NCI-H524 treated with DMSO at 0.1 percent for 48 hours (cell line): ENCODE measurements at regions not wholly inside any gene's neighbourhood (a gene's known extent, or its start where the extent isn't known, plus 50 kb on each side); places are given as distances from the start of the nearest gene placed in this dataset.
"Not testable (repeated sequence)": the region's sequence is repeated elsewhere in the genome, so short reads cannot be mapped to it uniquely, and the experiment has no call there.

ENCODE experiments used
- DNase-seq: peaks from one replicate; lab custom pipeline; 2025; lab: John Stamatoyannopoulos, UW

- no peak for DNase-seq
These were observed 400.8 kb upstream of the PIK3R1 start for GRCh38 chr5:67814569-67815311.

- DNase-seq: no peak
These were observed 401.5 kb upstream of the PIK3R1 start for GRCh38 chr5:67813877-67814539.

GRCh38 chr5:67809589-67809988, 406.0 kb upstream of the PIK3R1 start:
- no peak for DNase-seq

GRCh38 chr5:67808340-67808739, 407.2 kb upstream of the PIK3R1 start:
- DNase-seq: no peak

GRCh38 chr5:67807439-67807888, 408.1 kb upstream of the PIK3R1 start:
- DNase-seq: no peak

- no peak for DNase-seq
These were observed 408.7 kb upstream of the PIK3R1 start for GRCh38 chr5:67806654-67807438.

GRCh38 chr5:67805666-67806348, 409.7 kb upstream of the PIK3R1 start:
- no peak for DNase-seq

GRCh38 chr5:67802766-67803165, 412.8 kb upstream of the PIK3R1 start:
- no peak for DNase-seq

- no peak for DNase-seq
These were observed 415.8 kb upstream of the PIK3R1 start for GRCh38 chr5:67799732-67800234.

GRCh38 chr5:67798470-67798869, 417.1 kb upstream of the PIK3R1 start:
- DNase-seq: not testable (repeated sequence)

GRCh38 chr5:67795781-67796477, 419.6 kb upstream of the PIK3R1 start:
- no peak for DNase-seq

- no peak for DNase-seq
These were observed 421.6 kb upstream of the PIK3R1 start for GRCh38 chr5:67793966-67794365.

- no peak for DNase-seq
These were observed 422.1 kb upstream of the PIK3R1 start for GRCh38 chr5:67793418-67793817.

- no peak for DNase-seq
These were observed 422.7 kb upstream of the PIK3R1 start for GRCh38 chr5:67792891-67793290.

GRCh38 chr5:67790390-67790789, 425.2 kb upstream of the PIK3R1 start:
- no peak for DNase-seq

- not testable (repeated sequence) for DNase-seq
These were observed 435.5 kb upstream of the PIK3R1 start for GRCh38 chr5:67779893-67780623.

- DNase-seq: no peak
These were observed 440.8 kb upstream of the PIK3R1 start for GRCh38 chr5:67774786-67775185.

GRCh38 chr5:67774267-67774552, 441.3 kb upstream of the PIK3R1 start:
- no peak for DNase-seq

- DNase-seq: no peak
These were observed 441.9 kb upstream of the PIK3R1 start for GRCh38 chr5:67773411-67774266.

- no peak for DNase-seq
These were observed 443.8 kb upstream of the PIK3R1 start for GRCh38 chr5:67771791-67772190.
